Thyroid gland (tissue), 4 donors: ENCODE measurements at regions not wholly inside any gene's neighbourhood (a gene's known extent, or its start where the extent isn't known, plus 50 kb on each side); places are given as distances from the start of the nearest gene placed in this dataset.

Source experiments
- POLR2A ChIP-seq, 2 donors: fragments of 450-650 bp; IDR thresholded peaks; one replicate each; pipeline ENCODE4 v1.6.1; 2017; ENCODE audit warnings: antibody characterized with exemption in 2 of 2, mild to moderate bottlenecking in 2 of 2, moderate library complexity in 1 of 2
- TF ChIP-seq, protein P1 (sequence below), 6 experiments: fragments of 200-600 bp in 3 of 6; fragments of 450-650 bp in 3 of 6; sonication (generic) in 3 of 6; IDR thresholded peaks; one replicate each; pipeline ENCODE4 v1.5.1; 2016 to 2019; ENCODE audit warnings: antibody characterized with exemption in 6 of 6, mild to moderate bottlenecking in 2 of 6, inconsistent platforms in 1 of 6, moderate library complexity in 1 of 6

DNA sequence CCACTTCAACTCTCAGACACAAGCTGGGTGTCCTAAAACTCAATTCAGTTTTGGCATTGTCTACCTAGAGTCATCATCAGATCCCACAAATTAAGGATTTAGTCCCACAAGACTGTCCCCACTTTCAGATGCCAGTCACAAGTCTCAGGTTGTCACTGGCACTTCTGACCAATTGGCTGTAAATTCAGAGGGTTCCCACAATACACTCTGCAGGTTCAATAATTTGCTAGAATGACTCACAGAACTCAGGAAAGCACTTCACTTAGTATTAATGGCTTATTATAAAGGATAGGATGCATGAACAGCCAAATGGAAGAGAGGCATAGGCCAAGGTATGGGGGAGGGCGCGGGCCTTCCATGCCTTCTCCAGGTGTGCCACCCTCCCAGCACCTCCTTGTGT, 209.1 kb downstream of the SREK1 start:
- TF ChIP-seq, protein P1, sequence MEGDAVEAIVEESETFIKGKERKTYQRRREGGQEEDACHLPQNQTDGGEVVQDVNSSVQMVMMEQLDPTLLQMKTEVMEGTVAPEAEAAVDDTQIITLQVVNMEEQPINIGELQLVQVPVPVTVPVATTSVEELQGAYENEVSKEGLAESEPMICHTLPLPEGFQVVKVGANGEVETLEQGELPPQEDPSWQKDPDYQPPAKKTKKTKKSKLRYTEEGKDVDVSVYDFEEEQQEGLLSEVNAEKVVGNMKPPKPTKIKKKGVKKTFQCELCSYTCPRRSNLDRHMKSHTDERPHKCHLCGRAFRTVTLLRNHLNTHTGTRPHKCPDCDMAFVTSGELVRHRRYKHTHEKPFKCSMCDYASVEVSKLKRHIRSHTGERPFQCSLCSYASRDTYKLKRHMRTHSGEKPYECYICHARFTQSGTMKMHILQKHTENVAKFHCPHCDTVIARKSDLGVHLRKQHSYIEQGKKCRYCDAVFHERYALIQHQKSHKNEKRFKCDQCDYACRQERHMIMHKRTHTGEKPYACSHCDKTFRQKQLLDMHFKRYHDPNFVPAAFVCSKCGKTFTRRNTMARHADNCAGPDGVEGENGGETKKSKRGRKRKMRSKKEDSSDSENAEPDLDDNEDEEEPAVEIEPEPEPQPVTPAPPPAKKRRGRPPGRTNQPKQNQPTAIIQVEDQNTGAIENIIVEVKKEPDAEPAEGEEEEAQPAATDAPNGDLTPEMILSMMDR (IDR thresholded peaks at IDR 0.05) = no peak
- TF ChIP-seq POLR2A (IDR thresholded peaks at IDR 0.05) = no peak
